Small intestine (tissue), 7 donors: ENCODE measurements at regions not wholly inside any gene's neighbourhood (a gene's known extent, or its start where the extent isn't known, plus 50 kb on each side); places are given as distances from the start of the nearest gene placed in this dataset.
"Not testable (repeated sequence)": the region's sequence is repeated elsewhere in the genome, so short reads cannot be mapped to it uniquely, and the experiment has no call there.

Source experiments
- DNase-seq, 2 donors: peaks; one replicate each; pipeline versions ENCODE4 v3.0.0 to v3.0.0-alpha.2; 2013
- FAIRE-seq: peaks from 2 replicates; lab custom pipeline; 2012; peaks lifted over from hg19 to GRCh38; lab: Jason Lieb, UNC
- H3K27ac ChIP-seq, 3 donors: one replicate each; pipeline ENCODE4 v1.5.1; 2013; ENCODE audit warnings: low read length in 2 of 3, mild to moderate bottlenecking in 2 of 3, control low read depth in 1 of 3, inconsistent platforms in 1 of 3, low read depth in 1 of 3, moderate library complexity in 1 of 3
- H3K27me3 ChIP-seq, 3 donors: one replicate each; pipeline ENCODE4 v1.6.1; 2013; ENCODE audit warnings: low read length in 3 of 3, inconsistent platforms in 1 of 3; ENCODE audit not compliant: control insufficient read depth in 3 of 3, insufficient read depth in 3 of 3
- H3K36me3 ChIP-seq, 3 donors: one replicate each; pipeline ENCODE4 v1.6.1; 2013; ENCODE audit warnings: low read length in 3 of 3, inconsistent platforms in 1 of 3, low read depth in 1 of 3, mild to moderate bottlenecking in 1 of 3, moderate library complexity in 1 of 3; ENCODE audit not compliant: control insufficient read depth in 3 of 3, insufficient read depth in 2 of 3
- H3K4me1 ChIP-seq, 3 donors: one replicate each; pipeline ENCODE4 v1.6.1; 2013; ENCODE audit warnings: low read length in 2 of 3, inconsistent platforms in 1 of 3, low read depth in 1 of 3, mild to moderate bottlenecking in 1 of 3, moderate library complexity in 1 of 3; ENCODE audit not compliant: control insufficient read depth in 3 of 3, insufficient read depth in 2 of 3
- H3K4me3 ChIP-seq, 3 donors: one replicate each; pipeline ENCODE4 v1.5.1; 2013; ENCODE audit warnings: low read length in 3 of 3, control low read depth in 1 of 3, inconsistent platforms in 1 of 3, low read depth in 1 of 3, mild to moderate bottlenecking in 1 of 3, moderate library complexity in 1 of 3
- H3K9me3 ChIP-seq, 2 donors: one replicate each; pipeline ENCODE4 v1.6.1; 2013; ENCODE audit warnings: low read depth in 1 of 2, low read length in 1 of 2; ENCODE audit not compliant: control insufficient read depth in 2 of 2, insufficient read depth in 1 of 2
- WGBS, 3 donors: extraction: QIAGEN DNeasy Blood & Tissue Kit; methylation state at CpG; one replicate each; pipeline ENCODE4 v1.1.7; 2013; 5-methylcytosine and 5-hydroxymethylcytosine counted together
- donor health status: healthy with polysubstance abuse.
- donor health status: control.
- donor health status: control.
- donor health status: Bipolar disorder and iron deficiency.
- donor health status: healthy.

- Histone ChIP-seq H3K27ac (no peak overlapping the region), H3K27me3 (no peaks in the 10 kb centered on the region)
- FAIRE-seq: no peak
These were observed 306.4 kb downstream of the NUF2 start for GRCh38 chr1:163628034-163628773.

DNA sequence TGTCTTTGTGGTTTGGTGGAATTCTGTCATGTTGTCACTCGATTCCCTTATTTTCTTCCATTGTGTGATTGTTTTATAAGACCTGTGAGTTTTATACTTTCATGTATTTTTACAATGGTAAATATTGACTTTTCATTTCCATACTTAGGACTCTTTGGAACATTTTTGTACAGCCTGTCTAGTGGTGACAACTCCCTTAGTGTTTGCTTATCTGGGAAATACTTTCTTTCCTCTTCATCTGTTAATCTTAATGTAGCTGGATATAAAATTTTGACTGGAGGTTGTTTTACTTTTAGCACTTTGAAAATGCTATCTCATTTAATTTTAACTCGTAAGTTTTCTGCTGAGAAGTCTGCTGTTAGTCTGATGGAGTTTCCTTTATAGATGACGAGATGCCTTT lies 310.5 kb downstream of the NUF2 start:
- 83 to 89% (median 87%) methylated on average over 3 of the region's 3 CpGs for WGBS, 3 donors
- FAIRE-seq: no peak
- Histone ChIP-seq H3K27ac (no peak overlapping the region), H3K9me3 (peaks cover 0 to 12% of the 10 kb centered on the region in 2 donors), H3K4me3 (no peak overlapping the region), H3K27me3 (no peaks in the 10 kb centered on the region), H3K36me3 (no peaks in the 10 kb centered on the region), H3K4me1 (no peaks in the 10 kb centered on the region)
- no peak for DNase-seq

More at GRCh38 chr1:163628034-163628773, 306.4 kb downstream of the NUF2 start:
- no peaks in the 10 kb centered on the region for H3K4me1 ChIP-seq
- no peak for DNase-seq
- H3K4me3 ChIP-seq: no peak overlapping the region
- no peaks in the 10 kb centered on the region for H3K36me3 ChIP-seq
- peaks cover 0 to 6% of the 10 kb centered on the region in 2 donors for H3K9me3 ChIP-seq

DNA sequence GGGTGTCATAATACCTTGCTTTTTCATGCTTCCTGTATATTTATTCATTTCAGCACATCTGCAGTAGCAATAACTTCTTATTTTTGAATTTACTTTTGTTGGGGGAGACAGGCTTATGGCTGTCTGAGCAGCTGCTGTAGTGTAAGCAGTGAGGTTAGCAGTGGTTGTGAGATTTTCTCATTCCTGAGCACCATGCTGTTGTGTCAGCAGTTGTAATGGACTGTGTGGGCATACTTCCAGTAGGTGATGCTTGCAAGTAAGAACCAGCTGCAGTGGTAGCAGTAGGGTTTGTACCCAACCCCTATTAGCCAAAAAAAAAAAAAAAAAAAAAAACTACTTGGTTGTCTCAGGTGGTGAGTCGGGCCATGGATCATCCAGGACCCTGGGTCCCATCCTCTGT lies 311.6 kb downstream of the NUF2 start:
- DNase-seq (no peak), FAIRE-seq (no peak)
- no peaks in the 10 kb centered on the region for H3K27me3 ChIP-seq
- no peaks in the 10 kb centered on the region for H3K4me1 ChIP-seq
- H3K9me3 ChIP-seq: peaks cover 0 to 12% of the 10 kb centered on the region in 2 donors
- H3K36me3 ChIP-seq: no peaks in the 10 kb centered on the region
- H3K27ac ChIP-seq: no peak overlapping the region
- H3K4me3 ChIP-seq: no peak overlapping the region
- 64 to 93% (median 91%) methylated on average over 1 of the region's 1 CpG for WGBS, 3 donors

DNA sequence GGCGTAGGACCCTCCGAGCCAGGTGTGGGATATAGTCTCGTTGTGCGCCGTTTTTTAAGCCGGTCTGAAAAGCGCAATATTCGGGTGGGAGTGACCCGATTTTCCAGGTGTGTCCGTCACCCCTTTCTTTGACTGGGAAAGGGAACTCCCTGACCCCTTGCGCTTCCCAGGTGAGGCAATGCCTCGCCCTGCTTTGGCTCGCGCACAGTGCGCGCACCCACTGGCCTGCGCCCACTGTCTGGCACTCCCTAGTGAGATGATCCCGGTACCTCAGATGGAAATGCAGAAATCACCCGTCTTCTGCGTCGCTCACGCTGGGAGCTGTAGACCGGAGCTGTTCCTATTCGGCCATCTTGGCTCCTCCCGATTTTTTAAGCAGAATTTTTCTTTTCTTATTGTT lies 323.9 kb downstream of the NUF2 start:
- FAIRE-seq, H3K27me3 ChIP-seq, H3K36me3 ChIP-seq, H3K4me3 ChIP-seq, H3K9me3 ChIP-seq, DNase-seq, H3K27ac ChIP-seq, H3K4me1 ChIP-seq: not testable (repeated sequence)
- WGBS, 3 donors: 93 to 96% (median 95%) methylated on average over 13 to 25 of the region's 25 CpGs

GRCh38 chr1:163650624-163651023 lies 328.9 kb downstream of the NUF2 start:
- Histone ChIP-seq H3K4me3 (no peak overlapping the region), H3K9me3 (no peaks in the 10 kb centered on the region), H3K27ac (no peak overlapping the region), H3K4me1 (no peaks in the 10 kb centered on the region), H3K27me3 (no peaks in the 10 kb centered on the region), H3K36me3 (no peaks in the 10 kb centered on the region)
- FAIRE-seq: no peak
- no peak for DNase-seq
- WGBS, 3 donors: 73 to 76% (median 75%) methylated on average over 4 of the region's 4 CpGs

- DNase-seq (no peak), FAIRE-seq (no peak)
- no peaks in the 10 kb centered on the region for H3K27me3 ChIP-seq
- H3K4me3 ChIP-seq: no peak overlapping the region
- no peaks in the 10 kb centered on the region for H3K4me1 ChIP-seq
- H3K36me3 ChIP-seq: no peaks in the 10 kb centered on the region
- no peak overlapping the region for H3K27ac ChIP-seq
- no peaks in the 10 kb centered on the region for H3K9me3 ChIP-seq
These were observed 330.7 kb downstream of the NUF2 start for GRCh38 chr1:163652441-163652840.

GRCh38 chr1:163655565-163655964 lies 333.8 kb downstream of the NUF2 start:
- no peaks in the 10 kb centered on the region for H3K36me3 ChIP-seq
- H3K4me3 ChIP-seq: no peak overlapping the region
- H3K9me3 ChIP-seq: no peaks in the 10 kb centered on the region
- H3K27ac ChIP-seq: no peak overlapping the region
- no peak for FAIRE-seq
- H3K27me3 ChIP-seq: no peaks in the 10 kb centered on the region
- DNase-seq: no peak
- H3K4me1 ChIP-seq: no peaks in the 10 kb centered on the region

DNA sequence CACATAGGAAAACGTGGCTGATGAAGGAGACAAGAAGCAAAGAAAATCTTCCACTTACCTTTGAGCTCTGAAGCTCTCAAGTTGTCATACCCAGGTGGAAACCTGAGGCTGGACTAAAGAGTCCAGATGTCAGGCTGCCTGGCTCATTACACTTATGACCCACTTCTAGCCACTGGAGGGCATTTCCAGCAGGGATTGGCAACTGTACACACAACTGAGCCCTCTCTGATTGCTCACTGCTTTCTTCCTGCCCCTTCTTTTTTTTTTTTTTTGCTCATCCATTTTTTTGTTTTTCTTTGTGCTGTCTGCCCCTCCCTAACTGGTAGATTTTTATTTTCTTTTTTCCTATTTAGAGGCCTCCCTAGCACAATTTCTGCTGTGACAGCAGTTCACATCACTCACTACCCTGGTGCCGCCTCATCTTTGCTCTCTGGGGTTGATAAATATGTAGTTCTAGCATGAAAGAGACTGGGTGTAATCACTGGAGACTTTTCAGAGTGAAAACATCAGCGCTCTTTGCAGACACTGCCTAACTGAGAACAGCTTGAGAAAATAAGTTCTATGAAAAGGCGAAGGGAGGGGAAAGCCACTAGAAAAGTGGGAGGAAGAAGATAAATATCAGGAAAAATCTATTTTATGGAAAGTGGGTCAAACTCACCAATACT lies 334.5 kb downstream of the NUF2 start:
- H3K27ac ChIP-seq: no peak overlapping the region
- H3K36me3 ChIP-seq: no peaks in the 10 kb centered on the region
- H3K27me3 ChIP-seq: no peaks in the 10 kb centered on the region
- FAIRE-seq: no peak
- WGBS, 3 donors: 60 to 68% (median 63%) methylated on average over 4 of the region's 4 CpGs
- no peak for DNase-seq
- H3K4me3 ChIP-seq: no peak overlapping the region
- no peaks in the 10 kb centered on the region for H3K9me3 ChIP-seq
- no peaks in the 10 kb centered on the region for H3K4me1 ChIP-seq
